MM.1S (cell line): ENCODE measurements at regions not wholly inside any gene's neighbourhood (a gene's known extent, or its start where the extent isn't known, plus 50 kb on each side); places are given as distances from the start of the nearest gene placed in this dataset.

ENCODE experiments used
- EZH2 ChIP-seq: fragments of 300-600 bp; sonication (generic); optimal IDR thresholded peaks from 2 replicates; pipeline ENCODE3; 2017; ENCODE audit warnings: low read depth, mild to moderate bottlenecking, antibody characterized with exemption, low read length, mixed read lengths
- TF ChIP-seq, protein P1 (sequence below): fragments of 300-600 bp; sonication (generic); IDR thresholded peaks from 2 replicates; pipeline ENCODE4 v1.5.1; 2016; ENCODE audit warnings: antibody characterized with exemption, low read length, mixed read lengths

DNA sequence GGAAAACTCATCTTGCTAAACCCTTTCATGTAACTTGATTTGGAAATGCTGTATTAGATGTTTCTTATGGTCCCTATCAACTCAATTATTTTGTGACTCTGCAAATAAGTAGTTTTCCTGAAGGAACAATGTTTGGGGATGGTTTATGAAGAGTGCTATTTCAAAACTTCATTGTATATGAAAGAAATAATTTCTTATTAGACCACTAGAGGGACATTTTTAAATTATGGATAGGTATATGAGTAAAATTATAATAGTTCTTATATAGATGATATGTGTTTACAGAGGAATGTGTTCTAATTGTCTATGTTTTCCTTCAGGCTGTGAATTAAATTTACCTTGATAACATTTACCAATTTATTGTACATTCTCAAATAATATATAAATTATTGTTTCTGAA is 509.4 kb upstream of the RAG2 start:
- TF ChIP-seq, protein P1, sequence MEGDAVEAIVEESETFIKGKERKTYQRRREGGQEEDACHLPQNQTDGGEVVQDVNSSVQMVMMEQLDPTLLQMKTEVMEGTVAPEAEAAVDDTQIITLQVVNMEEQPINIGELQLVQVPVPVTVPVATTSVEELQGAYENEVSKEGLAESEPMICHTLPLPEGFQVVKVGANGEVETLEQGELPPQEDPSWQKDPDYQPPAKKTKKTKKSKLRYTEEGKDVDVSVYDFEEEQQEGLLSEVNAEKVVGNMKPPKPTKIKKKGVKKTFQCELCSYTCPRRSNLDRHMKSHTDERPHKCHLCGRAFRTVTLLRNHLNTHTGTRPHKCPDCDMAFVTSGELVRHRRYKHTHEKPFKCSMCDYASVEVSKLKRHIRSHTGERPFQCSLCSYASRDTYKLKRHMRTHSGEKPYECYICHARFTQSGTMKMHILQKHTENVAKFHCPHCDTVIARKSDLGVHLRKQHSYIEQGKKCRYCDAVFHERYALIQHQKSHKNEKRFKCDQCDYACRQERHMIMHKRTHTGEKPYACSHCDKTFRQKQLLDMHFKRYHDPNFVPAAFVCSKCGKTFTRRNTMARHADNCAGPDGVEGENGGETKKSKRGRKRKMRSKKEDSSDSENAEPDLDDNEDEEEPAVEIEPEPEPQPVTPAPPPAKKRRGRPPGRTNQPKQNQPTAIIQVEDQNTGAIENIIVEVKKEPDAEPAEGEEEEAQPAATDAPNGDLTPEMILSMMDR: no peak
- TF ChIP-seq EZH2: no peak
